K562 (cell line): ENCODE measurements at regions not wholly inside any gene's neighbourhood (a gene's known extent, or its start where the extent isn't known, plus 50 kb on each side); places are given as distances from the start of the nearest gene placed in this dataset.
"Not testable (repeated sequence)": the region's sequence is repeated elsewhere in the genome, so short reads cannot be mapped to it uniquely, and the experiment has no call there.

Experiments
- ATAC-seq: fragments of 200-7000 bp; cut with Tn5 transposase; 3 replicates; pipeline ENCODE4 v1.9.1; 2020; ENCODE audit warnings: moderate library complexity
- BruUV-seq: library from RNA; stranded (reverse); fragments of 400-500 nt; replicated peaks from 2 replicates; lab custom pipeline; 2021; lab: Mats Ljungman, UMichigan
- CTCF ChIA-PET: fragments of 300-600 bp; formaldehyde crosslinking; extraction: SDS; loops from one replicate; lab custom pipeline; 2021; ENCODE audit warnings: low intra/inter-chr PET ratio; lab: Yijun Ruan, JAX
- POLR2A ChIA-PET: fragments of 300-600, 350-650 bp; sonication (Branson Sonifier 250); formaldehyde crosslinking; extraction: SDS; loops from one replicate; lab custom pipeline; 2021; ENCODE audit warnings: antibody characterized with exemption, inconsistent platforms; lab: Yijun Ruan, JAX
- DNase-seq, 4 experiments: peaks; one replicate each; pipeline versions ENCODE4 v3.0.0 to v3.0.0-alpha.2; 2011 to 2018; ENCODE audit warnings: low spot score in 3 of 4, mixed read lengths in 3 of 4; ENCODE audit errors: extremely low read depth in 1 of 4
- FAIRE-seq: peaks from 2 replicates; lab custom pipeline; 2011; peaks lifted over from hg19 to GRCh38; lab: Jason Lieb, UNC
- H2AFZ ChIP-seq: 2 replicates; pipeline ENCODE4 v1.6.0; 2011; ENCODE audit warnings: low read depth, low read length, control low read depth, inconsistent platforms
- H3K27ac ChIP-seq: fragments of 200-600 bp; 3 replicates; pipeline ENCODE4 v1.8.0; 2011; ENCODE audit warnings: low read depth, mild to moderate bottlenecking, control low read depth, inconsistent platforms, low read length, moderate library complexity, mixed read lengths; ENCODE audit errors: extremely low read depth
- H3K27me3 ChIP-seq, 2 experiments: fragments of 300-600 bp in 1 of 2; 2 replicates in 1 of 2; 3 replicates in 1 of 2; pipeline versions ENCODE4 v1.6.0 to v1.8.0; 2011; ENCODE audit warnings: inconsistent platforms in 2 of 2, low read length in 2 of 2, mild to moderate bottlenecking in 1 of 2, mixed read lengths in 1 of 2, moderate library complexity in 1 of 2; ENCODE audit not compliant: control insufficient read depth in 2 of 2, insufficient read depth in 2 of 2
- H3K36me3 ChIP-seq: fragments of 300-600 bp; 3 replicates; pipeline ENCODE4 v1.8.0; 2011; ENCODE audit warnings: mild to moderate bottlenecking, low read length, inconsistent platforms; ENCODE audit not compliant: control insufficient read depth, insufficient read depth
- H3K4me1 ChIP-seq, 2 experiments: fragments of 200-600 bp in 1 of 2; replicated peaks in 1 of 2; 2 replicates in 1 of 2; 3 replicates in 1 of 2; pipeline versions ENCODE4 v1.5.1 to v1.8.0; 2011; ENCODE audit warnings: inconsistent platforms in 2 of 2, low read length in 2 of 2, mild to moderate bottlenecking in 1 of 2, mixed read lengths in 1 of 2, moderate library complexity in 1 of 2; ENCODE audit not compliant: control insufficient read depth in 2 of 2, insufficient read depth in 2 of 2
- H3K4me2 ChIP-seq: 2 replicates; pipeline ENCODE4 v1.6.1; 2011; ENCODE audit warnings: low read length, control low read depth, inconsistent platforms, mixed read lengths; ENCODE audit not compliant: insufficient read depth
- H3K4me3 ChIP-seq: fragments of 200-600 bp; sonication (generic), shearing (Covaris generic); 2 replicates; pipeline ENCODE4 v1.5.1; 2016; ENCODE audit warnings: control low read depth, inconsistent platforms
- H3K79me2 ChIP-seq: fragments of 200-600 bp; 3 replicates; pipeline ENCODE4 v1.8.0; 2011; ENCODE audit warnings: low read length, inconsistent platforms; ENCODE audit not compliant: control insufficient read depth, insufficient read depth
- H3K9ac ChIP-seq, 2 experiments: 2 replicates each; pipeline versions ENCODE4 v1.6.0 to v1.6.1; 2011; ENCODE audit warnings: low read depth in 2 of 2, low read length in 2 of 2, control low read depth in 1 of 2, inconsistent platforms in 1 of 2, mild to moderate bottlenecking in 1 of 2, mixed read lengths in 1 of 2; ENCODE audit not compliant: insufficient read depth in 1 of 2
- H3K9me1 ChIP-seq: one replicate; pipeline ENCODE4 v1.6.0; 2011; ENCODE audit warnings: inconsistent platforms, mild to moderate bottlenecking, low read length, moderate library complexity; ENCODE audit not compliant: control insufficient read depth, insufficient read depth
- H3K9me3 ChIP-seq: replicated peaks from 2 replicates; pipeline ENCODE4 v1.5.1; 2011; ENCODE audit warnings: low read depth, low read length, inconsistent platforms; ENCODE audit not compliant: control insufficient read depth, insufficient read depth
- H4K20me1 ChIP-seq: replicated peaks from 2 replicates; pipeline ENCODE4 v1.6.1; 2011; ENCODE audit warnings: low read length, inconsistent platforms, mixed read lengths; ENCODE audit not compliant: control insufficient read depth, insufficient read depth
- FOSL1 ChIP-seq: fragments of 200-800 bp; sonication (Bioruptor generic); conservative IDR thresholded peaks from 2 replicates; pipeline ENCODE4 v1.6.1; 2016; ENCODE audit warnings: missing genetic modification characterization, missing compliant biosample characterization
- WGBS: fragments of 100-300 bp; shearing (Covaris generic); methylation state at CpG from one replicate; pipeline ENCODE4 v1.1.6; 2016; ENCODE audit warnings: low coverage, mixed read lengths; ENCODE audit not compliant: insufficient coverage; ENCODE audit errors: missing lambda C conversion rate; 5-methylcytosine and 5-hydroxymethylcytosine counted together
- in situ Hi-C: fragments of 300-500 bp; cut with MboI; formaldehyde crosslinking; loops from 4 replicates; pipeline ENCODE4 v1.15.0; 2018; ENCODE audit warnings: inconsistent platforms, mixed read lengths
- intact Hi-C: fragments of 100-400 bp; cut with micrococcal nuclease; formaldehyde crosslinking; loops from 2 replicates; pipeline ENCODE4 v1.14.2; 2022
- TF ChIP-seq, protein P1 (sequence below): fragments of 450-650 bp; IDR thresholded peaks from 2 replicates; pipeline ENCODE4 v1.6.1; 2016; ENCODE audit warnings: mild to moderate bottlenecking, moderate library complexity

DNA sequence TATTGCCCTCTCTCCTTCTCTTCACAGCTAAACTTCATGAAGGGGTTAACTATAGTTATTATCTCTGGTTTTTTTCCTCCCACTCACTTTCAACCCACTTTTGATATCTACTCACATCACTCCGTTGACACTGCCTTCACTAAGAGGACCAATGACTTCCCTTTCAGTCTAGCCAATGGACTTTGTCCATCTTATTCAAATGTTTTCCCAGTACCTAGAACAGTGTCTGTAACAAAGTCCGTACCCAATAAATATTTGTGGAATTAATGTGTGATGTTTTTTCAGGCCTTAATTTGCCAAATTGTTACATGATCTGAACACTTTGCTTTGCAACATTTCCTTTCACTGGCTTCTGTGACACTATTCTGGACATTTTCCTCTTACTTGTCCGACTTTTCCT, 106.0 kb upstream of the AR start (continued):
- TF ChIP-seq, protein P1, sequence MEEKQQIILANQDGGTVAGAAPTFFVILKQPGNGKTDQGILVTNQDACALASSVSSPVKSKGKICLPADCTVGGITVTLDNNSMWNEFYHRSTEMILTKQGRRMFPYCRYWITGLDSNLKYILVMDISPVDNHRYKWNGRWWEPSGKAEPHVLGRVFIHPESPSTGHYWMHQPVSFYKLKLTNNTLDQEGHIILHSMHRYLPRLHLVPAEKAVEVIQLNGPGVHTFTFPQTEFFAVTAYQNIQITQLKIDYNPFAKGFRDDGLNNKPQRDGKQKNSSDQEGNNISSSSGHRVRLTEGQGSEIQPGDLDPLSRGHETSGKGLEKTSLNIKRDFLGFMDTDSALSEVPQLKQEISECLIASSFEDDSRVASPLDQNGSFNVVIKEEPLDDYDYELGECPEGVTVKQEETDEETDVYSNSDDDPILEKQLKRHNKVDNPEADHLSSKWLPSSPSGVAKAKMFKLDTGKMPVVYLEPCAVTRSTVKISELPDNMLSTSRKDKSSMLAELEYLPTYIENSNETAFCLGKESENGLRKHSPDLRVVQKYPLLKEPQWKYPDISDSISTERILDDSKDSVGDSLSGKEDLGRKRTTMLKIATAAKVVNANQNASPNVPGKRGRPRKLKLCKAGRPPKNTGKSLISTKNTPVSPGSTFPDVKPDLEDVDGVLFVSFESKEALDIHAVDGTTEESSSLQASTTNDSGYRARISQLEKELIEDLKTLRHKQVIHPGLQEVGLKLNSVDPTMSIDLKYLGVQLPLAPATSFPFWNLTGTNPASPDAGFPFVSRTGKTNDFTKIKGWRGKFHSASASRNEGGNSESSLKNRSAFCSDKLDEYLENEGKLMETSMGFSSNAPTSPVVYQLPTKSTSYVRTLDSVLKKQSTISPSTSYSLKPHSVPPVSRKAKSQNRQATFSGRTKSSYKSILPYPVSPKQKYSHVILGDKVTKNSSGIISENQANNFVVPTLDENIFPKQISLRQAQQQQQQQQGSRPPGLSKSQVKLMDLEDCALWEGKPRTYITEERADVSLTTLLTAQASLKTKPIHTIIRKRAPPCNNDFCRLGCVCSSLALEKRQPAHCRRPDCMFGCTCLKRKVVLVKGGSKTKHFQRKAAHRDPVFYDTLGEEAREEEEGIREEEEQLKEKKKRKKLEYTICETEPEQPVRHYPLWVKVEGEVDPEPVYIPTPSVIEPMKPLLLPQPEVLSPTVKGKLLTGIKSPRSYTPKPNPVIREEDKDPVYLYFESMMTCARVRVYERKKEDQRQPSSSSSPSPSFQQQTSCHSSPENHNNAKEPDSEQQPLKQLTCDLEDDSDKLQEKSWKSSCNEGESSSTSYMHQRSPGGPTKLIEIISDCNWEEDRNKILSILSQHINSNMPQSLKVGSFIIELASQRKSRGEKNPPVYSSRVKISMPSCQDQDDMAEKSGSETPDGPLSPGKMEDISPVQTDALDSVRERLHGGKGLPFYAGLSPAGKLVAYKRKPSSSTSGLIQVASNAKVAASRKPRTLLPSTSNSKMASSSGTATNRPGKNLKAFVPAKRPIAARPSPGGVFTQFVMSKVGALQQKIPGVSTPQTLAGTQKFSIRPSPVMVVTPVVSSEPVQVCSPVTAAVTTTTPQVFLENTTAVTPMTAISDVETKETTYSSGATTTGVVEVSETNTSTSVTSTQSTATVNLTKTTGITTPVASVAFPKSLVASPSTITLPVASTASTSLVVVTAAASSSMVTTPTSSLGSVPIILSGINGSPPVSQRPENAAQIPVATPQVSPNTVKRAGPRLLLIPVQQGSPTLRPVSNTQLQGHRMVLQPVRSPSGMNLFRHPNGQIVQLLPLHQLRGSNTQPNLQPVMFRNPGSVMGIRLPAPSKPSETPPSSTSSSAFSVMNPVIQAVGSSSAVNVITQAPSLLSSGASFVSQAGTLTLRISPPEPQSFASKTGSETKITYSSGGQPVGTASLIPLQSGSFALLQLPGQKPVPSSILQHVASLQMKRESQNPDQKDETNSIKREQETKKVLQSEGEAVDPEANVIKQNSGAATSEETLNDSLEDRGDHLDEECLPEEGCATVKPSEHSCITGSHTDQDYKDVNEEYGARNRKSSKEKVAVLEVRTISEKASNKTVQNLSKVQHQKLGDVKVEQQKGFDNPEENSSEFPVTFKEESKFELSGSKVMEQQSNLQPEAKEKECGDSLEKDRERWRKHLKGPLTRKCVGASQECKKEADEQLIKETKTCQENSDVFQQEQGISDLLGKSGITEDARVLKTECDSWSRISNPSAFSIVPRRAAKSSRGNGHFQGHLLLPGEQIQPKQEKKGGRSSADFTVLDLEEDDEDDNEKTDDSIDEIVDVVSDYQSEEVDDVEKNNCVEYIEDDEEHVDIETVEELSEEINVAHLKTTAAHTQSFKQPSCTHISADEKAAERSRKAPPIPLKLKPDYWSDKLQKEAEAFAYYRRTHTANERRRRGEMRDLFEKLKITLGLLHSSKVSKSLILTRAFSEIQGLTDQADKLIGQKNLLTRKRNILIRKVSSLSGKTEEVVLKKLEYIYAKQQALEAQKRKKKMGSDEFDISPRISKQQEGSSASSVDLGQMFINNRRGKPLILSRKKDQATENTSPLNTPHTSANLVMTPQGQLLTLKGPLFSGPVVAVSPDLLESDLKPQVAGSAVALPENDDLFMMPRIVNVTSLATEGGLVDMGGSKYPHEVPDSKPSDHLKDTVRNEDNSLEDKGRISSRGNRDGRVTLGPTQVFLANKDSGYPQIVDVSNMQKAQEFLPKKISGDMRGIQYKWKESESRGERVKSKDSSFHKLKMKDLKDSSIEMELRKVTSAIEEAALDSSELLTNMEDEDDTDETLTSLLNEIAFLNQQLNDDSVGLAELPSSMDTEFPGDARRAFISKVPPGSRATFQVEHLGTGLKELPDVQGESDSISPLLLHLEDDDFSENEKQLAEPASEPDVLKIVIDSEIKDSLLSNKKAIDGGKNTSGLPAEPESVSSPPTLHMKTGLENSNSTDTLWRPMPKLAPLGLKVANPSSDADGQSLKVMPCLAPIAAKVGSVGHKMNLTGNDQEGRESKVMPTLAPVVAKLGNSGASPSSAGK, result no peak
- no peak for TF ChIP-seq FOSL1 (tag)

DNA sequence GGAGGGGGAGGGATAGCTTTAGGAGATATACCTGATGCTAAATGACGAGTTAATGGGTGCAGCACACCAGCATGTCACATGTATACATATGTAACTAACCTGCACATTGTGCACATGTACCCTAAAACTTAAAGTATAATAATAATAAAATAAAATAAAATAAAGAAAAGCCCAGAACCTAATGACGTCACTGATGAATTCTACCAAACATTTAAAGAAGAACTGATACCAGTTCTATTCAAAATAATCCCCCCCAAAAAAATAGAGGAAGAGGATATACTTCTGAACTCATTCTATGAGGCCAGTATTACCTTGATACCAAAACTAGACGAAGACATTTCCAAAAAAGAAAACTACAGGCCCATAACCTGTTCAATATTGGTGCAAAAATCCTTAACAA, 68.6 kb upstream of the AR start:
- H3K9me1 ChIP-seq, FAIRE-seq, H4K20me1 ChIP-seq, H3K27me3 ChIP-seq, CTCF ChIA-PET, ATAC-seq, BruUV-seq, H3K9me3 ChIP-seq, POLR2A ChIA-PET, H3K27ac ChIP-seq, H3K9ac ChIP-seq, H3K4me2 ChIP-seq, H3K36me3 ChIP-seq, H3K79me2 ChIP-seq, DNase-seq, H3K4me3 ChIP-seq, H3K4me1 ChIP-seq, in situ Hi-C loops, intact Hi-C loops, H2AFZ ChIP-seq: not testable (repeated sequence)
- 0% methylated on average over 3 of the region's 3 CpGs for WGBS
